ENCODE measurements at regions not wholly inside any gene's neighbourhood (a gene's known extent, or its start where the extent isn't known, plus 50 kb on each side); places are given as distances from the start of the nearest gene placed in this dataset.
"Not testable (repeated sequence)": the region's sequence is repeated elsewhere in the genome, so short reads cannot be mapped to it uniquely, and the experiment has no call there.

DNA sequence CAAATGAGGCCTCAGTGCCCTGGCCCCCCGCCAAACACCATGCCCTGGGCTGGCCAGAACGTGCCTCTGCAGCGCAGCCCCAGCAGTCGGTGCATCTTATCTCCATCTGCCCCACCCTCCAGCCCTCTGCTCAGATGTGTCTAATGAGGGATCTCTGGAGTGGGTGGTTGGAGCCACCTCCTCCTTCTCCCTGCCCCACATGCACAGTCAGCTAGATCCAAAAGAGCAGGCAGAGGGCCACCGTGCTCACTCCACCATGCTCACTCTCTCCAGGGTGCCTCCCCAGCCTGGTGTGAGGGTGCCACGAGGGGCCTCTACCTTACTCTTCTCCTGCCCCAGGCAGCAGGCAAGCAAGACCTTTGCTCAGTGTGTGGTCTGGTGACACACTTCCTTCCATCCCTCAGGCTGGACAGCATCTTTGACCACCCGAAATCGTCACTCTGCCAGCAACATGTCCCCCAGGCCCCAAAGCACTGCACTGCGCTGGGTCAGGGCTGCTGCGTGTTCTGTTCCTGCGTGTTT, 266.1 kb upstream of the HDAC4 start:
- no peak for DNase-seq

GRCh38 chr2:239666053-239666854, 265.4 kb upstream of the HDAC4 start:
- DNase-seq, result no peak

DNA sequence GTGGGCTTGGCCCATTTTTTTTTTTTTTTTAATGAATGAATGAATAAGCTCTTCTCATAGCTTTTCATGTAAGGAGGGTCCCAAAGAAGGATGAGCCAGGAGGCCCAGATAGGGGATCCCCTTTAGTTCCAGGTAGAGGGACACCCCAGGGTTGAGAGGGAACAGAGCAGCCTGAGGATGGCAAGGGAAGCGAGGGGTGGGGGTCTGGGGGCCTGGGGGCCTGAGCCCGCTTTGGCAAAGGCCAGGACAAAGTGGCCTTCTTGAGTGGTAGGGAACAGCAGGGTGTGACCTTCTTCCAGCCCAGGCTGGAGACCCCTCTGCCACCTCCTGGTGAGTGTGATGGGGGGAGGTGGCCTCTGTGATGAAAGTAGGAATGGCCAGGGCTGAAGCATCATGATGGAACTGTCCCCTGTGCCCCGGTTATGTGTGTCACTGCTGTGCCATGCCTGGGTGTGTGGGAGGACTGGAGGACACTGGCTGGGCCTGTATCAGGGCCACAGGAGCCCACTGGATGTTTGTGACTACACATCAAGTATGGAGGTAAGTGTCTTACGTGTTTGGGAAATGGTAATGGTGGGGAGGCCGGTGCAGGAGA, 263.5 kb upstream of the HDAC4 start:
- DNase-seq, result no peak

DNA sequence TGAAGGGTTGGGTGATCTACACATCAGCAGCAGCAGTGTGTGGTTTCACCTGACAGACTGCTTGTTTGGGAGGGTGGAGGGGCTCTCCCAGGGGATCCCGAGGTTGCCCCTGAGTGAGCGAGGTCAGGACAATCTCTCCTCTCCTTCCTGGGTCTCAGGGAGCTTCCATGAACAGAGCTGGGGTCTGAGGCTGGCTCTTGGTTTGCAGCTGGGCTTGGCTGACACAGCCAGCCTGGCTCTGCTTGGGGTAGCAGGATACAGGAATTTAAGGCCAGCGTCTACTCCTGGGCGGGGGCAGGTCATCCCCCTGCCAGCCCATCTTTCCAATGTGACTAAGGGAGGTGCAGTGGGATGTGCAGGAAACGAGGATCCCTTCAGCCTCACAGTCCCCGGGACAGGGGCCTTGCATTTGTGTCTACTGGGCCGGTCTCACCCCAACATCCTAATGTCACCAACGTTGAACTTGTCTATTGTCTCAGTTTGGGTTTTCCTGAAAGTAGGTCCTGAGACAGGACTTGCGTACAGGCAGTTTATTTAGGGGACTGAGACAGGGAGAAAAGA, 262.6 kb upstream of the HDAC4 start:
- no peak for DNase-seq

- no peak for DNase-seq
Measured at GRCh38 chr2:239662413-239663120, 261.7 kb upstream of the HDAC4 start.

- DNase-seq, result no peak
Measured at GRCh38 chr2:239661334-239662312, 260.8 kb upstream of the HDAC4 start.

DNA sequence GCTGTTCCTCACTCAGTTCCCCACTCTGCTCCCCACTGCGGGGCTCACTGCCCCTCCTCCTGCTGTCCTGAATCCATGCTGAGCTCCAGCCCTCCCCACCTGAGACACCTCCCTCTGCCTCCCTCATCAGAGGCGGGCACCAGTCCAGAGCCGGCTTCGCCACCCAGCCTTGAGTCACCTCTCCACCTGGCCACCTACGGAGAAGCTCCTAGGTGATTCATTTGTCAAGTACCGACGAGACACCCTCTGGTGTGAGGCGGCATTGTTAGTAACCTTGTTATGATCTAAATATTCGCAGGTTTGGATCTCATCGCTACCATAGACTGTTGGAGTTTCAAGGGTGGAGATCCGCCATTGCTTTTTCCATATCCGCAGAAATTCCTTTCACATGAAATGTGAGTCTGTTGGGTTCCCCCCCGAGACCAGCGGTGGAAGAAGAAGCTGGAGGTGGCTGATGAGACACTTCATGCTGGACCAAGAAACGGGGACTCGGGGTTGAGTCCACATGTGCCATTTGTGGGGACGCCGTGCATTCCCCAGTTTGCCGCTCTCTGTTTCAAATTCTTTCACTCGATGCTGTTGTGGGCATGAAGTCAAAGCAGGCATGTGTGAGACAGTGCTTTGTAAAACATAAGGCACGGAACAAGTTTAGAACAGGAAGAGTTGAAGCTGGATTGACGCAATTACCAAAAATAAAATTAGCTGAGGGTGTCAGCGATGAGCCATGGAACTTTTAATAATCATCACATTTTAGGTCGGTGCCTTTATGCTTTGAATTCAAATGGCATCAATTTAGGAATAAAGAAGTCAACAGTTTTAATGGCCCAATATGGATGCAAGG, 259.8 kb upstream of the HDAC4 start:
- no peak for DNase-seq

DNA sequence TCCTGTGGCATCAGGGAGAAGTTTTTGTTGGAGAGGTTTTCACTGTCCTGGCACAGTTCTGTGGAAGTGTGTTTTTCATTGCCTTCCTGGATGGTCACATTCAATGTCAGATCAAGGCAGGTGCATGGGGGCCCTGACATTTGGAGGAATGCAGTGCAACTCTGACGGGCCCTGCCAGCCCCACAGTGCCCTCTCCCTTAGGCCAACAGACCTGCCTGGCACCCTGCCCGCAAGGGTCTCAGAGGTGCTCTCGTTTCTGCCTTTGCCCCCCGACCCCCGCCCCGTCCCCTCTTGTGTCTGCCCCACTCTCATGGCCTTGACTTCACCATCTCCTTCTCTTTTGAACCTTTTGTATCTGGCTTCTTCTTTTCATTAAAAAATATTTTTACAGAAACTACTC, 257.2 kb upstream of the HDAC4 start:
- DNase-seq, result no peak

DNA sequence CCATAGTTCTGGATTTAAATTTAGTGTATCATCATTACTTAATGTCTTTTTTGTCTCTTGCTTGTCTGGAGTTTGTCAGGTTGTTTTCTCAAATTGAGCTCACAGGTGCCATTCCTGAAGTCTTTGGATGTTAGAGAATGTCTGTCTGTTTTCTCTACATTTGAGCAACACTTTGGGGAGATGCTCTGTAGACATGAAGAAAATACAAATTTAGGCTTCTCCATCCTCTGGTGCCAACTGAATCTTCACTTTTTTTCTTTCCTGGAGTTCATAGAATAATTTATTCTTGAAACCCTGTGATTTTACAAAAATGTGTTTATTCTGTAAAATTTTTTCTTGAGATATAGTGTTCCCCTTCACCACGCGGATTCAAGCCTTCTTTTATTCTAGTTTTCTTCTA, 256.4 kb upstream of the HDAC4 start:
- DNase-seq, result no peak

- DNase-seq, result no peak
Measured at GRCh38 chr2:239654266-239654665, 253.4 kb upstream of the HDAC4 start.

- peak; percentile 7 for DNase-seq
Measured at GRCh38 chr2:239651859-239652258, 251.0 kb upstream of the HDAC4 start.

- DNase-seq, result no peak
Measured at GRCh38 chr2:239650674-239651073, 249.9 kb upstream of the HDAC4 start.

DNA sequence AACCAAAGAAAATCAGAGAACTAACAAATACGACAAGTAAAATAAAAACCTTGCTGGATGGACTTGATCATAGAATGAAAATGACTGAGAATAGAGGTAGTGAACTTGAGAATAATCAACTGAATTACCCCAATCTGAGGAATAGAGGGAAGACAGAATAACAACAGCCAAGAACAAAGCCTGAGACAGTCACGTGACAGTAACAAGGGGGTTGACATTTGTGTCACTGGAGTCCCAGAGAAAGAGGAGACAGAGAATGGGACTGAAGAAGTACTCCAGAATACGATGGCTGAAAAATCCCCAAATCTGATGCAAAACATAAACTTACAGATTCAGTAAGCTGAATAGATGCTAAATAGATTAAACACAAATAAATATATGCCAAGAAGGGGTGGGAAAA, 248.5 kb upstream of the HDAC4 start:
- DNase-seq, result no peak

DNA sequence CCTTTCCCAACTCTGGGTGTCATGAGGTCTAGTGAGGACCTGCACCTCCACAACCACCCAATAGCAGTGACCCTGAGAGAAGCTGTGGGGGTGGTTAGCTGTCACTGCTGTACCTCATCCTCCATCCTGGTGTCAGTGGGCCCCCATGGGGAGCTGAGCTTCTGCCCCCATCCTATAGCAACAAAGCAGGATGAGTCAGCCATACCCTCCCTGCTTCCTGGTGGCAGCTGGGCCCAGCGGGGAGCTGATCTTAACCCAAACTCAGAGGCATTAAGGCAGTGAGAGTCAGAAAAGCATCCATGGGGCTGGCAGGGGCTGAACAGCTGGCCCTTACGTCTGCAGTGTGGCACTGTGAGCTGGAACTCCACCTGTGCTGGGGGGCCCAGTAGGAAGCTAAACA, 247.8 kb upstream of the HDAC4 start:
- DNase-seq, result no peak

DNA sequence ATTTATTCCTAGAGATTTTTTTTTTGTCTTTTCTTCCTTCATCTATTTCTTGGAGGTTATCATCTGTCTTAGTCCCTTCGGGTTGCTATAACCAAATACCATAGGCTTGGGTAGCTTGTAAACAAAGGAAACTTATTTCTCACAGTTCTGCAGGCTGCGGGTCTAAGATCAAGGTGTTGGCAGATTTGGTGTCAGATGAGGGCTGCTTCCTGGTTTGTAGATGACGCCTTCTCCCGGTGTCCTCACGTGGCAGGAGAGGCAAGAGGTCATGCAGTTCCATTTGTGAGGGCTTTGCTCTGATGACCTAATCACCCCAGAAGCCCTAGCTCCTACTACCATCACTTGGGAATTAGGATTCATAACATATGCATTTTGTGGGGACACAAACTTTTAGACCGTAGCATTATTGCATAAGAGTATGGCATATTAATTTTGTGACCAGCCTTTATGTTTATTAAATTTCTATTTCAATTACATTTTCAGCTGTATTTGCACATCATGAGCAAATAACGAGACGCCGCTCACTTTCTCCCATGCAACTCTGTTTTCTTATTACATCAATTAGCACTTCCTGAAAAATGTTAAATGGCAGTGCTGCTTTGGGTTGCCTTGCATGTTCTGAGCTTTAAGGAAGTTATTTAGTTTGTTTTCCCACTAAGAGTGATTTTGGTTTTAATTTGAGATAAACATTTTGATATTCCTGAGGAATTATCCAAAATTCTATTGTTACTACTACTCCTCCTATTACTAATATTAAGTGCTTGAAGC, 246.4 kb upstream of the HDAC4 start:
- no peak for DNase-seq

- DNase-seq, result no peak
Measured at GRCh38 chr2:239646184-239646583, 245.4 kb upstream of the HDAC4 start.

GRCh38 chr2:239644594-239644993, 243.8 kb upstream of the HDAC4 start:
- DNase-seq, result not testable (repeated sequence)

GRCh38 chr2:239644011-239644410, 243.2 kb upstream of the HDAC4 start:
- DNase-seq, result no peak

- no peak for DNase-seq
Measured at GRCh38 chr2:239642406-239643004, 241.7 kb upstream of the HDAC4 start.

DNA sequence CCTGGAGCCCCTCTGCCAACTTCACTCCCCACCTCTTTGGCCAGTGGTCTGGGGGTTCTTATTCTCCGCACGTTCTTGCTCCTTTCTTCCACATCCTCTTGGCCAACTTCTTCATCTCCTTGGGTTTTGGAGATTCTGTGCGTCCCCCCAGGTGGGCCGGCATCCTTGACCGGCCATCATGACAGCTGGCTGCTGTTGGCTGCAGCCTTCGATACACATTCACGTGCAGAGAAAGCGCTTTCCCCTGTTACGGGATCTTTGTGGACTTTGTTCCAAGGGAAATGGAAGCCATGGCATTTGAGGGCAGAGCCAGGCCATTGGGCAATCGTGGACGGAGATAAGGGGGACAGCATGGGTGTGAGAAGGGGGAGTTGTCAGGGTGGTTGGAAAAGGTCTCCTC, 241.1 kb upstream of the HDAC4 start:
- DNase-seq, result not testable (repeated sequence)
